CD8-positive, alpha-beta memory T cell (primary cell): ENCODE measurements at regions not wholly inside any gene's neighbourhood (a gene's known extent, or its start where the extent isn't known, plus 50 kb on each side); places are given as distances from the start of the nearest gene placed in this dataset.
"Not testable (repeated sequence)": the region's sequence is repeated elsewhere in the genome, so short reads cannot be mapped to it uniquely, and the experiment has no call there.

ENCODE experiments used
- CTCF ChIA-PET: fragments of 350-600 bp; sonication (Branson Sonifier 250); formaldehyde crosslinking; loops from one replicate; lab custom pipeline; 2021; ENCODE audit warnings: antibody characterized with exemption; lab: Charles Lee
- POLR2A ChIA-PET: fragments of 350-600 bp; sonication (Branson Sonifier 250); formaldehyde crosslinking; loops from one replicate; lab custom pipeline; 2021; ENCODE audit warnings: antibody characterized with exemption; lab: Charles Lee
- DNase-seq, 5 donors: peaks; one replicate each; pipeline versions ENCODE4 v3.0.0 to v3.0.0-alpha.2; 2020 to 2022; ENCODE audit warnings: mixed read lengths in 1 of 5
- H3K27ac ChIP-seq: one replicate; pipeline ENCODE4 v1.7.0; 2013; ENCODE audit warnings: low read depth, mild to moderate bottlenecking, low read length, moderate library complexity
- H3K27me3 ChIP-seq: 2 replicates; pipeline ENCODE4 v1.7.0; 2013; ENCODE audit warnings: low read length, mild to moderate bottlenecking; ENCODE audit not compliant: insufficient read depth, poor library complexity, severe bottlenecking
- H3K36me3 ChIP-seq: 2 replicates; pipeline ENCODE4 v1.7.0; 2013; ENCODE audit warnings: mild to moderate bottlenecking, low read length, moderate library complexity; ENCODE audit not compliant: insufficient read depth
- H3K4me1 ChIP-seq: 2 replicates; pipeline ENCODE4 v1.7.0; 2013; ENCODE audit warnings: mild to moderate bottlenecking, low read length, moderate library complexity; ENCODE audit not compliant: insufficient read depth
- H3K4me3 ChIP-seq: 2 replicates; pipeline ENCODE4 v1.7.0; 2013; ENCODE audit warnings: mild to moderate bottlenecking, low read length
- H3K9me3 ChIP-seq: 2 replicates; pipeline ENCODE4 v1.7.0; 2013; ENCODE audit warnings: mild to moderate bottlenecking, low read length
- H3K27ac Mint-ChIP-seq, 8 donors: one replicate each; pipeline ENCODE4 v1.8.0; 2020 to 2021; ENCODE audit warnings: mixed read lengths in 8 of 8, mild to moderate bottlenecking in 6 of 8, inconsistent platforms in 3 of 8, moderate library complexity in 3 of 8
- H3K27me3 Mint-ChIP-seq, 2 donors: one replicate each; pipeline ENCODE4 v1.8.0; 2020 to 2021; ENCODE audit warnings: mixed read lengths in 2 of 2, mild to moderate bottlenecking in 1 of 2, moderate library complexity in 1 of 2
- H3K36me3 Mint-ChIP-seq, 3 donors: one replicate each; pipeline ENCODE4 v1.8.0; 2020 to 2021; ENCODE audit warnings: mixed read lengths in 3 of 3, inconsistent platforms in 1 of 3, mild to moderate bottlenecking in 1 of 3
- H3K4me1 Mint-ChIP-seq, 3 donors: one replicate each; pipeline ENCODE4 v1.8.0; 2020 to 2021; ENCODE audit warnings: mixed read lengths in 3 of 3, inconsistent platforms in 1 of 3, mild to moderate bottlenecking in 1 of 3
- H3K4me3 Mint-ChIP-seq, 7 donors: one replicate each; pipeline ENCODE4 v1.8.0; 2020 to 2021; ENCODE audit warnings: mixed read lengths in 7 of 7, mild to moderate bottlenecking in 6 of 7, moderate library complexity in 4 of 7, inconsistent platforms in 2 of 7
- H3K9me3 Mint-ChIP-seq, 5 donors: one replicate each; pipeline ENCODE4 v1.8.0; 2020 to 2022; ENCODE audit warnings: mixed read lengths in 5 of 5, mild to moderate bottlenecking in 3 of 5, moderate library complexity in 2 of 5, inconsistent platforms in 1 of 5

- no peaks in the 10 kb centered on the region for H3K9me3 ChIP-seq
- CTCF ChIA-PET = no interaction called here
- no peaks in the 10 kb centered on the region for H3K36me3 ChIP-seq
- no peak overlapping the region for H3K27ac ChIP-seq
- no peaks in the 10 kb centered on the region for H3K27me3 ChIP-seq
- Mint-ChIP-seq H3K36me3 (peaks cover 0 to 4% (median 0%) of the 10 kb centered on the region in 3 donors), H3K27me3 (peaks cover 0 to 4% of the 10 kb centered on the region in 2 donors), H3K27ac (no peak overlapping the region), H3K4me1 (no peaks in the 10 kb centered on the region), H3K9me3 (no peaks in the 10 kb centered on the region), H3K4me3 (no peak overlapping the region)
- H3K4me3 ChIP-seq = no peak overlapping the region
- H3K4me1 ChIP-seq = no peaks in the 10 kb centered on the region
- no peak for DNase-seq
- POLR2A ChIA-PET = no interaction called here
These were observed 102.9 kb upstream of the ETV1 start for GRCh38 chr7:14092331-14092730.

DNA sequence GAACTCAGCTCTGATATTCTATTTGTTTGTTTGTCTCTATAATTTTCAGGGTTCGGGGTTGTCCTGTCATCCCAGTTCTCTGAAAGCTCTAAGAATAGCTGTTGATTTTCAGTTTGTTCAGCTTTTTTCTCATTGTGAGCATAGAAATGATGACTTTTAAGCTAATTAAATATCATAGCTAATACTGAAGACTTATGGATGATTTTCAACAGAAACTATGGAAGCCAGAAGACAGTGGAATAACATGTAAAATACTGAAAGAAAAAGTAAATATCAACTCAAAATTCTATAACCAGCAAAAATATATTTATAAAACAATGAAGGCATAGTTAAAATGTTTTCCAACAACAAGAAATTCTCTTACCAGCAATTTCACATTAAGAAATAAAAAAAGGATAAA lies 96.4 kb upstream of the ETV1 start:
- Histone ChIP-seq H3K9me3 (no peaks in the 10 kb centered on the region), H3K4me3 (no peak overlapping the region), H3K36me3 (no peaks in the 10 kb centered on the region), H3K27me3 (no peaks in the 10 kb centered on the region), H3K4me1 (no peaks in the 10 kb centered on the region), H3K27ac (no peak overlapping the region)
- no peak overlapping the region for H3K27ac Mint-ChIP-seq
- no peak overlapping the region for H3K4me3 Mint-ChIP-seq
- H3K9me3 Mint-ChIP-seq = peaks cover 3 to 20% (median 5%) of the 10 kb centered on the region in 5 donors
- H3K36me3 Mint-ChIP-seq = peaks cover 0 to 20% (median 3%) of the 10 kb centered on the region in 3 donors
- ChIA-PET POLR2A (no interaction called here), CTCF (no interaction called here)
- H3K4me1 Mint-ChIP-seq = no peaks in the 10 kb centered on the region
- no peak for DNase-seq
- peaks cover 0 to 2% of the 10 kb centered on the region in 2 donors for H3K27me3 Mint-ChIP-seq

DNA sequence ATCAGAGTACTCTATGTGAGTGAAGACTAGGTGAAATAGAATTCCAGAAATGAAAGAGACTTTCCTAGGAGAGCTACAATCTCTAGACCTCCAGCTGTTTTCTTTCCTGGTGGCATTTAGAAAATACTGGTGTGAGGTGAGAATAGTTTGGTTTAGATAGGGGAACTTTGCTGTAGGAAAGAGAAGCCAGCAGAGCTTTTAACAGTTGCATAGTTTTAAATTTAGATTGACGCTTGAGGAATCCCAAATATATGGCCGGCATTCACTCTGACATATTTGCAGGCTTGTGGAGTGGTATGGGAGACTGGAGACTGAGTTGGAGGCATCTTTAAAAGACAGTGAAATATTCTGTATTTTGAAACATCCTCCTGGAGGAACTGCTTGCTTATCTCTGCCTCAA lies 94.3 kb upstream of the ETV1 start:
- no peaks in the 10 kb centered on the region for H3K4me1 ChIP-seq
- H3K4me1 Mint-ChIP-seq = no peaks in the 10 kb centered on the region
- ChIA-PET POLR2A (no interaction called here), CTCF (no interaction called here)
- no peak overlapping the region for H3K27ac Mint-ChIP-seq
- H3K36me3 Mint-ChIP-seq = peaks cover 0 to 20% (median 3%) of the 10 kb centered on the region in 3 donors
- peaks cover 3 to 20% (median 5%) of the 10 kb centered on the region in 5 donors for H3K9me3 Mint-ChIP-seq
- H3K9me3 ChIP-seq = no peaks in the 10 kb centered on the region
- no peak overlapping the region for H3K4me3 ChIP-seq
- DNase-seq = no peak
- H3K36me3 ChIP-seq = no peaks in the 10 kb centered on the region
- H3K27me3 ChIP-seq = no peaks in the 10 kb centered on the region
- H3K4me3 Mint-ChIP-seq = no peak overlapping the region
- no peak overlapping the region for H3K27ac ChIP-seq
- H3K27me3 Mint-ChIP-seq = peaks cover 0 to 8% of the 10 kb centered on the region in 2 donors

DNA sequence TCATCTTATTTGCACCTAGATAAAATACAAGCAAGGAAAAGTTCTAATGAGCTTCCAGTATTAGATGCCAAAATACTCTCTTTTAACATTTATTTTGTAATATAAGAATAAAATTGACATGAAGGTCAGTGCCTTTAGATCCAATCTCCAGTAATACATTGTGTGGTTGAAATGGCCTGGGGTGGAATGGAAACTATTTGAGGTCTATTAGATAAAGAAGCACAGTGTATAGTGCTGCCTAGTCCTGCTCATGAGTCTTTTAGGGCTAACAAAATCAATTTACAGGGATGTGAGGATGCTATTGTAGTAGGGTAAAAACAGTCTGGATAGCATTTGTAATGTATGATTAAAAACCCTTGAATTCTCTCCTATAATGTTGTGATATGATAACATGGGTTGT lies 84.5 kb upstream of the ETV1 start:
- CTCF ChIA-PET = no interaction called here
- H3K4me3 Mint-ChIP-seq = no peak overlapping the region
- POLR2A ChIA-PET = no interaction called here
- H3K9me3 Mint-ChIP-seq = no peaks in the 10 kb centered on the region
- no peak overlapping the region for H3K27ac ChIP-seq
- H3K36me3 Mint-ChIP-seq = no peaks in the 10 kb centered on the region
- H3K27ac Mint-ChIP-seq = no peak overlapping the region
- H3K27me3 Mint-ChIP-seq = peaks cover 1 to 7% of the 10 kb centered on the region in 2 donors
- H3K36me3 ChIP-seq = no peaks in the 10 kb centered on the region
- no peak overlapping the region for H3K4me3 ChIP-seq
- H3K27me3 ChIP-seq = no peaks in the 10 kb centered on the region
- H3K4me1 Mint-ChIP-seq = no peaks in the 10 kb centered on the region
- no peaks in the 10 kb centered on the region for H3K9me3 ChIP-seq
- H3K4me1 ChIP-seq = no peaks in the 10 kb centered on the region
- DNase-seq = no peak

DNA sequence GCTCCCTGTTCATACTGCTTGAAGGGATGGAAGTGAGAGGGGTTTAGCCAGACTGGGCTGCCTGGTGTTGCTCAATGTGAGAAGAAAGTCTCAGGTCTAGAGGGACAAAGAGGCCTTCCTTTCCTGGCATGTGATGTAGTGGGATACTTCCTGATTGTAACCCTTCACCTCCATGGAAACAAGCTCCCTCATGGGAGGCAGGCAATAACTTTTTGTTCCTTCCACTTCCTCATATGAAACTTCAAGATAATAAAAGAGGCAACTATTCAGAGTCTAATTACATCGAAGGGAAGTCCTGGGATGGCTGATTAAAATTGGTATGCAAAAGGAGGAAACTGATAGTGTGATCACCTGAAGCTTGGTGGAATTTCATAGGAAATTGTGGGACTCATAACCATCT lies 84.1 kb upstream of the ETV1 start:
- H3K9me3 ChIP-seq = no peaks in the 10 kb centered on the region
- CTCF ChIA-PET = no interaction called here

DNA sequence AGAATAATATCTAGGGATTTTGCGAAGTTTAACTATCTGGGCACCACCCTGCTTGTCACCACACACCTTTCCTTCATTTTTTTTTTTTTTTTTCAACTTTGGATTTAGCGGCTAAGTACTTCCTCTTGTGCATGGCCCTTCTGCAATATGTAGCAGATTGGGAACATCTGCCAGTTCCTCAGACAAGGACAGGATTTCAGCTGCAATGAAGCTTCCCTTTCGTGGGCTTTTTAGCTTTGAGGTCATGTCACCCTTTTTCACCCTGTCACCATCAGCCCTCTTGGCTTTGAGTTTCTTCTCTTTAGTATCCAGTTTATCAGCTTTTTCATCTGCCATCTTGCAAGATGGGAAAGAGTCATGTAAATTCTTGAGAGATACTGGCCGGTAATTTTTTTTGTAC lies 81.6 kb upstream of the ETV1 start:
- POLR2A ChIA-PET = no interaction called here
- Histone ChIP-seq H3K27me3 (no peaks in the 10 kb centered on the region), H3K4me3 (no peak overlapping the region), H3K27ac (no peak overlapping the region), H3K9me3 (no peaks in the 10 kb centered on the region), H3K4me1 (no peaks in the 10 kb centered on the region), H3K36me3 (no peaks in the 10 kb centered on the region)
- no peak overlapping the region for H3K4me3 Mint-ChIP-seq
- H3K4me1 Mint-ChIP-seq = no peaks in the 10 kb centered on the region
- H3K27ac Mint-ChIP-seq = no peak overlapping the region
- H3K9me3 Mint-ChIP-seq = no peaks in the 10 kb centered on the region
- no peak for DNase-seq
- H3K36me3 Mint-ChIP-seq = no peaks in the 10 kb centered on the region
- H3K27me3 Mint-ChIP-seq = peaks cover 0 to 1% of the 10 kb centered on the region in 2 donors
- CTCF ChIA-PET = no interaction called here

More for the DNA sequence above, 84.1 kb upstream of the ETV1 start:
- POLR2A ChIA-PET = no interaction called here
- Mint-ChIP-seq H3K9me3 (no peaks in the 10 kb centered on the region), H3K4me3 (no peak overlapping the region), H3K36me3 (no peaks in the 10 kb centered on the region), H3K27me3 (peaks cover 1 to 7% of the 10 kb centered on the region in 2 donors), H3K27ac (no peak overlapping the region), H3K4me1 (no peaks in the 10 kb centered on the region)
- Histone ChIP-seq H3K27me3 (no peaks in the 10 kb centered on the region), H3K27ac (no peak overlapping the region), H3K4me3 (no peak overlapping the region), H3K4me1 (no peaks in the 10 kb centered on the region), H3K36me3 (no peaks in the 10 kb centered on the region)
- no peak for DNase-seq

GRCh38 chr7:14069961-14070360 lies 80.5 kb upstream of the ETV1 start:
- no peak for DNase-seq
- Histone ChIP-seq H3K4me3 (no peak overlapping the region), H3K27me3 (no peaks in the 10 kb centered on the region), H3K4me1 (no peaks in the 10 kb centered on the region), H3K36me3 (no peaks in the 10 kb centered on the region), H3K27ac (no peak overlapping the region), H3K9me3 (no peaks in the 10 kb centered on the region)
- ChIA-PET POLR2A (no interaction called here), CTCF (no interaction called here)
- Mint-ChIP-seq H3K4me3 (no peak overlapping the region), H3K4me1 (no peaks in the 10 kb centered on the region), H3K9me3 (no peaks in the 10 kb centered on the region), H3K27me3 (peaks cover 0 to 1% of the 10 kb centered on the region in 2 donors), H3K27ac (no peak overlapping the region), H3K36me3 (no peaks in the 10 kb centered on the region)

DNA sequence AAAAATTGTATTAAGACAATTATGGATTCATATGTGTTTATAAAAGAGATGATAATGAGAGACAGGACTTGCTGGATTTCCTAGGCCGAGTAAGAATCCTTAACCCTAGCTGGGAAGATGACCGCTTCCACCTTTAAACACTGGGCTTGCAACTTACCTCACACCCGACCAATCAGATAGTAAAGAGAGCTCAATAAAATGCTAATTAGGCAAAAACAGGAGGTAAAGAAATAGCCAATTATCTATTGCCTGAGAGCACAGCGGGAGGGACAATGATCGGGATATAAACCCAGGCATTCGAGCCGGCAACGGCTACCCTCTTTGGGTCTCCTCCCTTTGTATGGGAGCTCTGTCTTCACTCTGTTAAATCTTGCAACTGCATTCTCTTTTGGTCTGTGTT lies 77.3 kb upstream of the ETV1 start:
- H3K4me1 Mint-ChIP-seq, CTCF ChIA-PET, H3K36me3 Mint-ChIP-seq, H3K9me3 Mint-ChIP-seq, H3K27me3 Mint-ChIP-seq, H3K27me3 ChIP-seq, POLR2A ChIA-PET, H3K4me1 ChIP-seq, H3K27ac Mint-ChIP-seq, H3K4me3 ChIP-seq, DNase-seq, H3K27ac ChIP-seq, H3K36me3 ChIP-seq, H3K9me3 ChIP-seq, H3K4me3 Mint-ChIP-seq: not testable (repeated sequence)

DNA sequence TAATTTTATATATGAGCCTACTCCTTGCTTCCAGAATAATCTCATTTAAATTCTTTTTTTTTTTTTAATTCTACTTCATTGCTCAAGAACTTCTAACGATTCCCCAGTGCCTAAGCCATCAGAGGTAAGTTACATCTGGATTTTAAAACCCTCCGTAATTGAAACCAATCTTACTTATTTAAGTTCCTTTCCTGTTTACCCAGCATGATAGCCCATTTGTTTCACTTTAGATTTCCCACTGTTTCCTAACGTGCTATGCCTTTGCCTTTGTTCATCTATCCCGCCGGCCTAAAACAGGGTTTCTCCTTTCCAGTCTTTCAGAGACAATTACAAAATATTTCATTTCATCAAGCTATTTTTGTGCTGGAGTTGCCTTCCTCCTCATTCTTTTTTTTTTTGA lies 75.8 kb upstream of the ETV1 start:
- Histone ChIP-seq H3K36me3 (no peaks in the 10 kb centered on the region), H3K9me3 (no peaks in the 10 kb centered on the region), H3K4me3 (no peak overlapping the region), H3K27me3 (no peaks in the 10 kb centered on the region), H3K4me1 (no peaks in the 10 kb centered on the region), H3K27ac (no peak overlapping the region)
- Mint-ChIP-seq H3K27me3 (no peaks in the 10 kb centered on the region), H3K27ac (no peak overlapping the region), H3K4me1 (no peaks in the 10 kb centered on the region), H3K4me3 (no peak overlapping the region), H3K9me3 (no peaks in the 10 kb centered on the region), H3K36me3 (peaks cover 0 to 4% (median 0%) of the 10 kb centered on the region in 3 donors)
- ChIA-PET CTCF (no interaction called here), POLR2A (no interaction called here)
- DNase-seq = no peak
